ENCODE measurements at regions not wholly inside any gene's neighbourhood (a gene's known extent, or its start where the extent isn't known, plus 50 kb on each side); places are given as distances from the start of the nearest gene placed in this dataset.

GRCh38 chr2:49271060-49271606 is 116.8 kb upstream of the FSHR start:
- Histone ChIP-seq H3K4me2 (ENCODE audit: low read length, poor library complexity, severe bottlenecking) (no peak overlapping the region), H3K36me3 (ENCODE audit: control insufficient read depth in 1 of 2, insufficient read depth in 2 of 2, low read depth in 1 of 2, low read length in 2 of 2) (no peaks in the 10 kb centered on the region), H2BK12ac (ENCODE audit: low read length in 2 of 2) (no peak overlapping the region), H2AK5ac (ENCODE audit: low read length, severe bottlenecking) (no peak overlapping the region), H2BK15ac (ENCODE audit: low read depth, poor library complexity, severe bottlenecking) (no peak overlapping the region), H3K9ac (ENCODE audit: low read length) (no peak overlapping the region), H3K9me3 (ENCODE audit: control insufficient read depth, low read length) (no peaks in the 10 kb centered on the region), H3K18ac (ENCODE audit: low read depth in 1 of 2, low read length in 2 of 2) (no peak overlapping the region), H3K4me3 (ENCODE audit: insufficient read depth in 1 of 2, low read depth in 1 of 2, low read length in 2 of 2) (no peak overlapping the region), H2AFZ (ENCODE audit: low read depth, low read length) (no peak overlapping the region), H3K27me3 (ENCODE audit: control insufficient read depth in 1 of 2, insufficient read depth in 1 of 2, low read length in 2 of 2) (no peaks in the 10 kb centered on the region), H4K91ac (ENCODE audit: low read length) (no peak overlapping the region), H4K8ac (ENCODE audit: low read length) (no peak overlapping the region), H3K23ac (ENCODE audit: low read length in 2 of 2) (no peak overlapping the region), H2BK120ac (ENCODE audit: low read depth, low read length) (no peak overlapping the region), H2BK5ac (ENCODE audit: low read depth, low read length, poor library complexity, severe bottlenecking) (no peak overlapping the region), H3K4ac (ENCODE audit: low read depth in 1 of 2, low read length in 2 of 2) (no peak overlapping the region), H3K4me1 (ENCODE audit: control insufficient read depth, insufficient read depth, low read depth, low read length) (no peaks in the 10 kb centered on the region), H3K79me1 (replicated peaks; ENCODE audit: low read length, poor library complexity, severe bottlenecking) (no peaks in the 10 kb centered on the region), H3K27ac (ENCODE audit: low read length, poor library complexity, severe bottlenecking) (no peak overlapping the region), H3K14ac (ENCODE audit: low read length in 2 of 2) (no peak overlapping the region)
- WGBS, result 94% methylated on average over 2 of the region's 2 CpGs
- DNase-seq, result no peak

- no peak overlapping the region for H3K27ac ChIP-seq (ENCODE audit: low read length, poor library complexity, severe bottlenecking)
- no peaks in the 10 kb centered on the region for H3K27me3 ChIP-seq (ENCODE audit: control insufficient read depth in 1 of 2, insufficient read depth in 1 of 2, low read length in 2 of 2)
- H3K4me1 ChIP-seq (ENCODE audit: control insufficient read depth, insufficient read depth, low read depth, low read length), result no peaks in the 10 kb centered on the region
- no peak overlapping the region for H3K4me2 ChIP-seq (ENCODE audit: low read length, poor library complexity, severe bottlenecking)
- H3K4me3 ChIP-seq (ENCODE audit: insufficient read depth in 1 of 2, low read depth in 1 of 2, low read length in 2 of 2), result no peak overlapping the region
- no peak overlapping the region for H4K91ac ChIP-seq (ENCODE audit: low read length)
- H3K9ac ChIP-seq (ENCODE audit: low read length), result no peak overlapping the region
- no peak overlapping the region for H2AK5ac ChIP-seq (ENCODE audit: low read length, severe bottlenecking)
- H3K36me3 ChIP-seq (ENCODE audit: control insufficient read depth in 1 of 2, insufficient read depth in 2 of 2, low read depth in 1 of 2, low read length in 2 of 2), result no peaks in the 10 kb centered on the region
- no peaks in the 10 kb centered on the region for H3K9me3 ChIP-seq (ENCODE audit: control insufficient read depth, low read length)
- no peak for DNase-seq
- WGBS, result 95% methylated on average over 6 of the region's 6 CpGs
- H3K23ac ChIP-seq (ENCODE audit: low read length in 2 of 2), result no peak overlapping the region
- H2AFZ ChIP-seq (ENCODE audit: low read depth, low read length), result no peak overlapping the region
- H4K8ac ChIP-seq (ENCODE audit: low read length), result no peak overlapping the region
- no peak overlapping the region for H2BK15ac ChIP-seq (ENCODE audit: low read depth, poor library complexity, severe bottlenecking)
- H3K4ac ChIP-seq (ENCODE audit: low read depth in 1 of 2, low read length in 2 of 2), result no peak overlapping the region
- H2BK12ac ChIP-seq (ENCODE audit: low read length in 2 of 2), result no peak overlapping the region
- no peak overlapping the region for H2BK120ac ChIP-seq (ENCODE audit: low read depth, low read length)
- no peak overlapping the region for H3K14ac ChIP-seq (ENCODE audit: low read length in 2 of 2)
- no peak overlapping the region for H2BK5ac ChIP-seq (ENCODE audit: low read depth, low read length, poor library complexity, severe bottlenecking)
- H3K79me1 ChIP-seq (replicated peaks; ENCODE audit: low read length, poor library complexity, severe bottlenecking), result no peaks in the 10 kb centered on the region
- H3K18ac ChIP-seq (ENCODE audit: low read depth in 1 of 2, low read length in 2 of 2), result no peak overlapping the region
Measured at GRCh38 chr2:49270091-49270490, 115.8 kb upstream of the FSHR start.

- no peak overlapping the region for H2BK120ac ChIP-seq (ENCODE audit: low read depth, low read length)
- H3K27ac ChIP-seq (ENCODE audit: low read length, poor library complexity, severe bottlenecking), result no peak overlapping the region
- no peak overlapping the region for H3K4me3 ChIP-seq (ENCODE audit: insufficient read depth in 1 of 2, low read depth in 1 of 2, low read length in 2 of 2)
- H3K4ac ChIP-seq (ENCODE audit: low read depth in 1 of 2, low read length in 2 of 2), result no peak overlapping the region
- peaks cover 0 to 20% of the 10 kb centered on the region in 2 experiments for H3K27me3 ChIP-seq (ENCODE audit: control insufficient read depth in 1 of 2, insufficient read depth in 1 of 2, low read length in 2 of 2)
- no peak overlapping the region for H2AK5ac ChIP-seq (ENCODE audit: low read length, severe bottlenecking)
- H3K14ac ChIP-seq (ENCODE audit: low read length in 2 of 2), result no peak overlapping the region
- H2BK12ac ChIP-seq (ENCODE audit: low read length in 2 of 2), result no peak overlapping the region
- no peaks in the 10 kb centered on the region for H3K9me3 ChIP-seq (ENCODE audit: control insufficient read depth, low read length)
- H2BK15ac ChIP-seq (ENCODE audit: low read depth, poor library complexity, severe bottlenecking), result no peak overlapping the region
- H3K23ac ChIP-seq (ENCODE audit: low read length in 2 of 2), result no peak overlapping the region
- no peak overlapping the region for H4K91ac ChIP-seq (ENCODE audit: low read length)
- 83% methylated on average over 2 of the region's 2 CpGs for WGBS
- H3K4me1 ChIP-seq (ENCODE audit: control insufficient read depth, insufficient read depth, low read depth, low read length), result no peaks in the 10 kb centered on the region
- H3K9ac ChIP-seq (ENCODE audit: low read length), result no peak overlapping the region
- no peaks in the 10 kb centered on the region for H3K79me1 ChIP-seq (replicated peaks; ENCODE audit: low read length, poor library complexity, severe bottlenecking)
- H3K4me2 ChIP-seq (ENCODE audit: low read length, poor library complexity, severe bottlenecking), result no peak overlapping the region
- H4K8ac ChIP-seq (ENCODE audit: low read length), result no peak overlapping the region
- H2BK5ac ChIP-seq (ENCODE audit: low read depth, low read length, poor library complexity, severe bottlenecking), result no peak overlapping the region
- no peak overlapping the region for H3K18ac ChIP-seq (ENCODE audit: low read depth in 1 of 2, low read length in 2 of 2)
- no peak for DNase-seq
- no peaks in the 10 kb centered on the region for H3K36me3 ChIP-seq (ENCODE audit: control insufficient read depth in 1 of 2, insufficient read depth in 2 of 2, low read depth in 1 of 2, low read length in 2 of 2)
- H2AFZ ChIP-seq (ENCODE audit: low read depth, low read length), result no peak overlapping the region
Measured at GRCh38 chr2:49265471-49265870, 111.2 kb upstream of the FSHR start.

- Histone ChIP-seq H3K4me1 (ENCODE audit: control insufficient read depth, insufficient read depth, low read depth, low read length) (no peaks in the 10 kb centered on the region), H3K36me3 (ENCODE audit: control insufficient read depth in 1 of 2, insufficient read depth in 2 of 2, low read depth in 1 of 2, low read length in 2 of 2) (no peaks in the 10 kb centered on the region), H2AK5ac (ENCODE audit: low read length, severe bottlenecking) (no peak overlapping the region), H3K14ac (ENCODE audit: low read length in 2 of 2) (no peak overlapping the region), H3K4me3 (ENCODE audit: insufficient read depth in 1 of 2, low read depth in 1 of 2, low read length in 2 of 2) (no peak overlapping the region), H3K79me1 (replicated peaks; ENCODE audit: low read length, poor library complexity, severe bottlenecking) (no peaks in the 10 kb centered on the region), H2AFZ (ENCODE audit: low read depth, low read length) (no peak overlapping the region), H3K4me2 (ENCODE audit: low read length, poor library complexity, severe bottlenecking) (no peak overlapping the region), H2BK120ac (ENCODE audit: low read depth, low read length) (no peak overlapping the region), H3K9ac (ENCODE audit: low read length) (no peak overlapping the region), H2BK15ac (ENCODE audit: low read depth, poor library complexity, severe bottlenecking) (no peak overlapping the region), H3K23ac (ENCODE audit: low read length in 2 of 2) (no peak overlapping the region), H3K4ac (ENCODE audit: low read depth in 1 of 2, low read length in 2 of 2) (no peak overlapping the region), H3K9me3 (ENCODE audit: control insufficient read depth, low read length) (no peaks in the 10 kb centered on the region), H4K8ac (ENCODE audit: low read length) (no peak overlapping the region), H4K91ac (ENCODE audit: low read length) (no peak overlapping the region), H2BK5ac (ENCODE audit: low read depth, low read length, poor library complexity, severe bottlenecking) (no peak overlapping the region), H2BK12ac (ENCODE audit: low read length in 2 of 2) (no peak overlapping the region), H3K18ac (ENCODE audit: low read depth in 1 of 2, low read length in 2 of 2) (no peak overlapping the region), H3K27ac (ENCODE audit: low read length, poor library complexity, severe bottlenecking) (no peak overlapping the region), H3K27me3 (ENCODE audit: control insufficient read depth in 1 of 2, insufficient read depth in 1 of 2, low read length in 2 of 2) (peaks cover 0 to 28% of the 10 kb centered on the region in 2 experiments)
- 61% methylated on average over 5 of the region's 8 CpGs for WGBS
- DNase-seq, result no peak
Measured at GRCh38 chr2:49262801-49263560, 108.7 kb upstream of the FSHR start.

All from mesenchymal stem cell (in vitro differentiated cells and primary cell).